PC-9 (cell line): ENCODE measurements at regions not wholly inside any gene's neighbourhood (a gene's known extent, or its start where the extent isn't known, plus 50 kb on each side); places are given as distances from the start of the nearest gene placed in this dataset.

Source experiments
- CTCF ChIP-seq: fragments of 200-600 bp; sonication (generic); conservative IDR thresholded peaks from 2 replicates; pipeline ENCODE4 v1.6.1; 2017; ENCODE audit warnings: mixed run types, antibody characterized with exemption, mild to moderate bottlenecking, moderate library complexity
- EZH2 ChIP-seq: fragments of 200-600 bp; sonication (generic); IDR thresholded peaks from 2 replicates; pipeline ENCODE4 v1.8.0; 2017; ENCODE audit warnings: antibody characterized with exemption, low read depth

- TF ChIP-seq CTCF (no peak), EZH2 (no peak)
Observed at GRCh38 chr1:30334767-30335166, 388.6 kb downstream of the MATN1 start.
